Activated CD8-positive, alpha-beta memory T cell treated with anti-CD3 and anti-CD28 coated beads for 48 hours (primary cell): ENCODE measurements at regions not wholly inside any gene's neighbourhood (a gene's known extent, or its start where the extent isn't known, plus 50 kb on each side); places are given as distances from the start of the nearest gene placed in this dataset.
"Not testable (repeated sequence)": the region's sequence is repeated elsewhere in the genome, so short reads cannot be mapped to it uniquely, and the experiment has no call there.

Source experiments
- DNase-seq, 3 experiments: peaks; one replicate each; pipeline ENCODE4 v3.0.0-alpha.2; 2020; ENCODE audit warnings: low read depth in 2 of 3, low spot score in 2 of 3

DNA sequence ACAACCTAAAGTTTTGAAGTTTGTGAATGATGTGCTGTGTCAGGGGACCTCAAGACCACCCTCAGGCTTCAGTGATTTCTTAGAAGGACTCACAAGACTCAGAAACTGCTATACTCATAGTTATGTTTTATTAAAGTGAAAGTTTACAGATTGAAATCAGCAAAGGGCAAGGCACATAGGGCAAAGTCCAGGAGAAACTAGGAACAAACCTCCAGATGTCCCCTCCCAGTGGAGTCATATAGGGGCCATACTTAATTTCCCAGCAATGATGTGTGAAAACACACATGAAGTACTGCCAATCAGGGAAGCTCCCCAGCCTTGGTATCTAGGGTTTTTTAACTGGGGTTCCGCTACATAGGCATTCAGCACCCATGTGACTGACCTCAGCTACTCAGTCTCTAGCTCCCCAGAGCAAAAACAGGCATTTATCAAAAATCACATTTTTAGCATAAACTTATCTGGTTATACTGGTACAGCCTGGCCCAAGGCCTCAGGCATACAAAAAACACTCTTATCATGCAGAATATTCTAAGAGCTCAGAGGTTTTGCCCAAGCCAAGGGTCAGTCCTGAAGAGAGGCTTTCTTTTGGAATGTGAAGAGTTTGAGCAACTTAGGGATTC, 74.7 kb upstream of the ANKRD55 start:
- DNase-seq, result no peak

DNA sequence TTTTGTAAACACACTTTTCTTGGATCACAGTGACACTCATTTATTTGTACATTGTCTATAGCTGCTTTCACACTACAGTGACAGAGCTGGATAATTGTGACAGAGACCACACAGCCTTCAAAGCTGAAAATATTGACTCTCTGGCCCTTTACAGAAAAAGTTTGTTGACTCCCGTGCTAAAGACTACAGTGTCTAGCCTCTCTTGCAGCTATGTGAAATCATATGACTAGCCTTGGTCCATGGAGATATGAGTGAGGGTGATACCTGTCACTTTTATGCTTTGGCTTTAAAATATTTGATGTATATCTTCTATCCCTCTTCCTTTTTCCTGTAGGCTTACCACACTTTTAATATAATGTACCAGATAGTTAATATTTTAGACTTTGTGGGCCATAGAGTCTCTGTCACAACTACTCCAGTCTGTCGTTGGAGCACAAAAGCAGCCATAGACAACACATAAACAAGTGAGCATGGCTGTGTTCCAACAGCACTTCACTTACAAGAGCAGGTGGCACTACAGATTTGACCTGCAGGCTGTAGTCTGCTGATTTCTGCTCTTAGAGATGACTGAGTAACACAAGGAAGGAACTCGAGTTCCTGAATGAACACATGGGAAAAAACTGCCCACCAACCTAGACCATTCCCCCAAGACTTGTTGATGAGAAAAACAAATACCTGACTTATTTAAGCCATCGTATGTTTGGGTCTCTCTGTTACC, 73.5 kb upstream of the ANKRD55 start:
- DNase-seq, result no peak

DNA sequence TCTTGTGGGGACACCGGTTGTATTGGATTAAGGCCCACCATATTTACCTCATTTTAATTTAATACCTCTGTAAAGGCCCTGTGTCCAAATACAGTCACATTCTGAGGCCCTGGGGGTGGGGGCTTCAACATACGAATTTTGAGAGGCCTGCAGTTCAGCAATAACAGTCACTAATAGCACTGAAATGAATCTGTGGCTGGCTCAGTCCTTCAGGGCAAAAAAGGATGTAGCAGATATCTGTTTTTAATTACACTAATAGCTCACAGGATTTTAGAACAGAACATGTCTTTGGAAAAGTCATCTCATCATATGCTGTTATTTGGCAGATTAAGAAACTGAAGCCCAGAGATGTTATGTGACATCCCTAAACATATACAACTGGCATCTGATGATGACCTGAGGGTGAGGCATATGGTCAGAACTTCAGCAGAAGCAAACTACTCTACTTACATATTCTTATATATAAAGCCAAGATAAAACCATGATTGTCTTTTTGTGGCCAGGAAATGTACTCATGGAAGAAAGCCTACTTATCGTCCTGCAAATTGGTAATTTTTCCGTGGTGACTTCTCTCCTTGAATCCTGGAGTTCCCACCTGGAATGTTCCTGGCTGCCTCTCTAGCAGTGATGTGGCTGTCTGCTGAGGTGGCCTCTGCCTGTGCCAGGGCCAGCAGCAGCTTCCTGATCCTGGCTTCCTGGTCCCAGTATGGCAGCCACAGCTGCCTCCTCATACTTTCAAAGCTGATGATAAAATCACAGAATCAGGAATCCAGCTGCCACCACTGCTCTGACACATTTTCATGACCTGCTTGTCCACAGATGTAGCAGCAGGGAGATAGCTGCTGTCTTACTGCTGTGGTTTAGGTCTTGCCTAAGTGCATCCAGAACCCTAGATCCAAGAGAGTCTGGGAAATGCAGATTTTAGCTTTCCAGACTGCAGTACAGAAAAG, 72.1 kb upstream of the ANKRD55 start:
- no peak for DNase-seq

DNA sequence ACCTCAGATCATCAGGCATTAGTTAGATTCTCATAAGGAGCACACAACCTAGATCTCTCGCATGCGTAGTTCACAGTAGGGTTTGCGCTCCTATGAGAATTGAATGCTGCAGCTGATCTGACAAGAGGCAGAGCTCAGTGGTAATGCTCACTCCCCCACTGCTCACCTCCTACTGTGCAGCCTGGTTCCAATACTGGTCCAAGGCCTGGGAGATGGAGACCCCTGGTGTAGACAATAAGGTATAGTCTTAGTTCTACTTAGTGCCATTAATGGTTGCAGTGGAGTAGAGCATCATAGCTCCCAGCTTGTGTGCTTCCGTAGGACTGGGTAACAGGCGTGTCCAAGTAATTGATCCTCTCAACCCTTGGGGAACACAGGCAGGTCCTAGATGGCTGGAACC, 70.4 kb upstream of the ANKRD55 start:
- DNase-seq, result no peak

DNA sequence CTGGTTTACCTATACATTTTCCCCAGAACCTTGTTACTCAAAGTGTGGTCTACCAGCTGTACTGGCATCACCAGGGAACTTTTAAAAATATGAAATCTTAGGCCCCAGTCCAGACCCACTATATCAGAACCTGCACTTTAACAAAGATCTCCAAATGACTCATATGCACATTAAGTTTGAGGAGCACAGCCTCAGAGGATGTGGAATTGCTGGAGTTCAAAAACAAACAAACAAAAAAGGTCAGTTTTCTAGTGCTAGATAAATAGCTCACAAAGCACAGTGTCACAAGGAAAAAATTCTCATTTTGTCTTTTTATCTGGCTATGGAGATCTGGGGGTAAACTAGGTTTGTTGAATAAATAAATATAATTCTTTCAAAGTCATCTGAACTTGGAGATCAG, 68.9 kb upstream of the ANKRD55 start:
- DNase-seq, result no peak

DNA sequence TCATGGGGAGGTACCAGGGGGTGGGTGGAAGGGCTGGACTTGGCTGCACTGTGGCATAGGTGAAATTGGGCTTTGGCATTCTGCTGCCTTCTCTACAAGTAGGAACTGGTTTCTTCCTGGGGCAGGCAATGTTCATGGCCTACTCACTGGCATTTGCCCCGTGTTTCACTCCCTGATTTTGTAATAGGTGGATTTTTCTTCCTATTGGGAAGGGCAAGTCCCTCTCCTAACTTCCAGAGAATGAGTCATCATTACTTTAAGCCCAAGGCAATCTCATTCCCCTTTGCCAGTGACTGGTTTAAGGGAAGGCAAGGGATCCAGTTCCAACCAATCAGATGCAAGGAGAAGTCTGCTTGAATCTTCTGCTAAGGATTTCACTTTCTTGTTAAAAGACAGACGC, 67.9 kb upstream of the ANKRD55 start:
- no peak for DNase-seq

DNA sequence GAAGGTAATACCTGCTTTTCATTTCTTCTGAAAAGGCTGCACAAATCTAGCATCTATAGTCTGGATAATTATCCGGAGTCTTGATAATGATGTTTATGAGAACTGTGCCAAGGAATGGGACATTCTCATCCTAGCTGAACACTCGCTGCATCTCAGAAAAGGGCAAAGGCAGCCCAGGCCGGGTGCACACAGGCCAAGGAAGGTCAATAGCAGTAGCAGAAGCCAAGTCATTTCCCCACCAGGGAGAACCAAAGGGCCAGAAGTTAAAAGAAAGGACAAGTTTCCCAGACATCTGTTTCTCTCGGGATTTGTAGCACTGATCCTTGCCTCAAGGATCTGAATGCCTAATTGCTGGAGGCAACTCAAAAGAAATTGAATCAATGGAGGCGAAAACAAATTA, 66.1 kb upstream of the ANKRD55 start:
- DNase-seq, result no peak

DNA sequence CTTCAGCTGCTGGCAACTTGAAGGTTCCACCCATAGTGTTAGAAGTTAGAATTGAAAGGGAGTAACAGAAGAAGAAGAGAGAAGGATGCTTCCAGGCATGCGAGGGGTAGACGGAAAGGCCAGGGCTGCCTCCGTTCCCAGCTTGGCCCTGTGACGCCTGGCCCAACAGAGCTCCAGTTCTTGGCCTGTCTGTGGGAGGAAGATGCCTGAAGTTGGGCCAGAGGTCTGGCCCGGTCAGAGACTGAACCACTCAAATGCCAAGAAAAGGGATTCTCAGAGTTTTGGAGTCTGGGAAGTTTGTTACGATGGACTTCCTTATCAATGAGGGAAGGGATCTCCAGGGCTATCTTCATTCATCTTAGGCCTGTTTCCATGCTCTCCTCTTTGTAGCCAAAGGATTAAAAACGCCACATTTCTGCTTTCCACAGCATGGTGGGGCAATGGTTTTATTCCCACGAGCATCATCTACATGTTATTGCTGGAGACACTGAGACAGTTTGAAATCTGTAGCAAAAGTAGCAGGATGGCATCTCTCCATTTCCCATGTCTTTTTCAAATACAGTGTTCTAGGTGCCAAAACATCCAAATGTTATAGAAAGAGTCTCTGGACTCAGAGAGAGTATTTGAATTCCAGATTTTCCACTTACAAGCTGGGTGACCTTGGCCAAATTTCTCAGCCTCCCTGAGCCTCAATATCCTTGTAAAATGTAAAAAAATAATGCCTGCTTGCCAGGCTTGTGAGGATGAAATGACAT, 65.4 kb upstream of the ANKRD55 start:
- DNase-seq, result no peak

DNA sequence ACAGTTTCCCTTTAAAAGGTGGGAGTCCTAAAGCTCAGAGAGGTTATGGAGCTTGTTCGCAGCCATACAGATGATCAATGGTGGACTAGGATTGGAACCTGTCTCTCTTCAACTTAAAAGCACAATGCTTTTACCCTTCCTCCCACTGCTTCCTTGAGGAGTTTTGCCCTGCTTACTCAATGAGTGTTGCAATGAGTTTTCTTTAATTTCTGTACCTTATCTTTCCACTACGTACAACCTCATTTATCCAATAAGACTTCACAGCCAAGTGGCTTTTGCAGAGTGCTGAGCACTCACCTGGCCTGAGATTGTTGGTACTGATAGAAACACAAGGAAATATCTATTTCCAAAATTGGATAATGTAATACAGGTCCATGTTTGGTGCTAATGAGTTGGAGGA, 64.7 kb upstream of the ANKRD55 start:
- no peak for DNase-seq

DNA sequence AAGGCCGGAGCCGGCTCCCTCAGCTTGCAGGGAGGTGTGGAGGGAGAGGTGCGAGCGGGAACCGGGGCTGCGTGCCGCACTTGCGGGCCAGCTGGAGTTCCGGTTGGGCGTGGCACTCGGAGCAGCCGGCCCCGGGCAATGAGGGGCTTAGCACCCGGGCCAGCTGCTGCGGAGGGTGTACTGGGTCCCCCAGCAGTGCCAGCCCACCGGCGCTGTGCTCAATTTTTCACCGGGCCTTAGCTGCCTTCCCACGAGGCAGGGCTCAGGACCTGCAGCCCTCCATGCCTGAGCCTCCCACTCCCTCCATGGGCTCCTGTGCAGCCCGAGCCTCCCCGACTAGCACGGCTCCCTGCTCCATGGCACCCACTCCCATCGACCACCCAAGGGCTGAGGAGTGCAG, 62.2 kb upstream of the ANKRD55 start:
- DNase-seq, result not testable (repeated sequence)

DNA sequence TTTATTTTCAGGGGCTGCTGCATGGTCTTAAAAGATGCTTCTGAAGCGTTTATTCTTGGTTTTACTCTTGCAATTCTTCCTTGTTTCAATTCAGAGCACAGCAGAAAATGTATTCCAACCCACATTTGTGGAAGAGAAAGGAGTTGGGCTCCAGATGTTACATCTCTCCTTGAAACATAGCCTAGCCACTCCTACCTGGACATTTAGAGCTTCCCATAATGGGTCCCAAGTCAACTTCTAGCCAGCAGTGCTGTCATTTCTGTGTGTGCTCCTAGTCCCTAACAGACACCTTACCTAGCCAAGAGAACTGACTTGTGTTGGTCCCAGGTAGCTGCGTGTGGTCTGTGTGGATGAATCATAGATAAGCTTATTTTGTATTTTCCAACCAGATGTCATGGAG, 61.2 kb upstream of the ANKRD55 start:
- DNase-seq, result no peak

DNA sequence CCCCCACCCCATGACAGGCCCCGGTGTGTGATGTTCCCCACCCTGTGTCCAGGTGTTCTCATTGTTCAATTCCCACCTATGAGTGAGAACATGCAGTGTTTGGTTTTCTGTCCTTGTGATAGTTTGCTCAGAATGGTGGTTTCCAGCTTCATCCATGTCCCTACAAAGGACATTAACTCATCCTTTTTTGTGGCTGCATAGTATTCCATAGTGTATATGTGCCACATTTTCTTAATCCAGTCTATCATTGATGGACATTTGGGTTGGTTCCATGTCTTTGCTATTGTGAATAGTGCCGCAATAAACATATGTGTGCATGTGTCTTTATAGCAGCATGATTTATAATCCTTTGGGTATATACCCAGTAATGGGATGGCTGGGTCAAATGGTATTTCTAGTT, 59.7 kb upstream of the ANKRD55 start:
- not testable (repeated sequence) for DNase-seq

DNA sequence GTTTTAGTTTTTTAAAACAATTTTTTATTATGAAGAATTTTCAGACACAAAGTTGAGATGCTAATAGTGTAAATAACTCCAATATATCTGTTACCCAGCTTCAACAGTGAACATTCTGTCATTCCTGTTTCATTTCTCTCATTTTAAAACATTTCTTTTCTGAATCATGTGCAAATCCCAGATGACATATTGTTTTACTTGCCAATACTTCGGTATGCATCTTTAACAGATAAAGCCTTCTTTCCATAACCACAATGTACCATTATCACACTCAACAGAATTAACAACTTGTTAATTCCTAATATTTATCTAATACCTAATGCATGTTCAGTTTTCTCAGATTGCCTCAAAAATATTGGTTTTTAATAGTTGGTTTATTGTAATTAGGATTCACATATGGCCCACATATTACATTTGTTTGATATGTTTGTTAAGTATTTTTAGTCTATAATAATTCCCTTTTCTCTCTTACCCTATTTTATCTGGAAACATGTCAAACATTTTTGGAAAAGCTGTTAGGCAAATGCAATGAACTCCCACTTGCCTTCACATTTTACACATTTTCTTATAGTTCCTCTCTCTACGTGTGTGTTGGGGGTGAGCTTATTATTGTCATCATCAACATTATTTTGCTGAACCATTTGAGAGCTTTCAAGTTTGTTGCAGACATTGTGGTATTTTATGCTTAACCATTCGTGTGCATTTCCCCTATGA, 58.7 kb upstream of the ANKRD55 start:
- DNase-seq, result no peak

DNA sequence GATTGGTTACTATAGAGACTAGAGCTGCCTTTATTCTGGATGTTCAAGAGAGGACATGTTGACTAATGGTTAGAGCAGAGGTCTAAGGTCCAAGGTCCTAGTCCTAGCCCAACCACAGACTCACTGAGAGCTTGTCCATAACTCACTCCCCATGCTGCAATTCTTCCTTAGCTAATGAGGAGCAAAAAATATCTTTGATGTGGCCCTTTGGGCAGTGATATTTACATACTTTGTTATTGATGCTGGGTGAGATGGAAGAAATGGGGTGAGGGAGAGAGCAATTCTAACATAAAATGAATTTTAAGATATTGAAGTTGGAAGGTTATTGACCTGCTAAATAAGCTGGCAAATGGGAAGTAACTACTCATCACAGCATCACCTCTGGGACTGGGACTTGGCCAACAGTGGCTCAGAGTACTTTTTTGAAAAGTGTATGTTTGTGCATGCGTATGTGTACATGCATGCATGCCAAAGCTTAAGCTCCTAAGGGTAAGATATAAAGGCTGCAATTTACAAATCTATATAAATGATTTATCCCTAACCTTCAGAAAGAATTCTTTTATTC, 58.0 kb upstream of the ANKRD55 start:
- DNase-seq, result no peak

DNA sequence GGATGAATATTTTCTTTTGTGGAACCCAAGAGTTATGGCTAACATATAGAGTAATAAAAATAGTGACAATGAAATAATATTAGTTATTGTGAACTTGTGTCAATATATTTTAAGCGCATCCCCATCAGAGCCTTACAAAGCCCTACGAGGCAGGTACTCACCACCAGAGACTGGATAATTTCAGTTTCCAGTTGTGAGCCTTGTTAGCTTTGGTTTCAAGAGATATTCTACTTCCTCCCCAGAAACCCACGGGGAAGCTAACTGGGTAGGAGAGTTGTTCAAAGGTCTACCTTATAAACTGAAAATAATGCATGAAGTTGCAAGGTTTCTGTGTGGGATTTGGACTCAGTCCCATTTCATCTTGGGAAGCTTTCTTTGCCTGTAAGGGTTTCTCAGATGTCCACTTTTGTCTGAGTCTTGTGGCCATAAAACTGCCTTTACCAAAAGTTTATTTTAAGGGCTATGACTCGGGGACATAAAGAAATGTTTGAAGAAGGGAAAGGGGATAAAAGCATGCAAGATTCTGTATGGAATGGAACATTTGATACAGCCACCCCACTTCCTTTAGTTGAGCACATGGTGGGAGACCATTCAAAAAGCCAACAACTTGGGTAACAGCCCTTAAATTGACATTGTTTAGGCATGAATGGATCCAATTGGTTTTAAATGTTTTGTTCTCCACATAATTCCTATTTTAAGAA, 57.4 kb upstream of the ANKRD55 start:
- DNase-seq, result no peak

DNA sequence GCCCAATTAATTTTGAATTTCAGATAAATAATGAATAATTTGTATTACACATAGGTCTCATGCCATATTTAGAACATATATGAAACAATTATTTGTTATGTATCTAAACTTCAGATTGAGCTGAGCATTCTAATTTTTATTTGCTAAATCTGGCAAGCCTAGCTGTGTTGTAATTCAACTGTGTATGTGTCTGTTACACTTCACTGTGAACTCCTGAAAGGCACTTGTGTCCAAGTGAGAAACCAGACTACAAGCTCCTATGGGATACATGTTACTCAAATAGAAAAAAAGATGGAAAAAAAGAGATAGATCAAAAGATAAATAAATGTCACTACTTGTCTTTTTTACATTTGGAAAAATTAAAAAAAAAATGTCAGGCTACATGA, 56.5 kb upstream of the ANKRD55 start:
- DNase-seq, result no peak

DNA sequence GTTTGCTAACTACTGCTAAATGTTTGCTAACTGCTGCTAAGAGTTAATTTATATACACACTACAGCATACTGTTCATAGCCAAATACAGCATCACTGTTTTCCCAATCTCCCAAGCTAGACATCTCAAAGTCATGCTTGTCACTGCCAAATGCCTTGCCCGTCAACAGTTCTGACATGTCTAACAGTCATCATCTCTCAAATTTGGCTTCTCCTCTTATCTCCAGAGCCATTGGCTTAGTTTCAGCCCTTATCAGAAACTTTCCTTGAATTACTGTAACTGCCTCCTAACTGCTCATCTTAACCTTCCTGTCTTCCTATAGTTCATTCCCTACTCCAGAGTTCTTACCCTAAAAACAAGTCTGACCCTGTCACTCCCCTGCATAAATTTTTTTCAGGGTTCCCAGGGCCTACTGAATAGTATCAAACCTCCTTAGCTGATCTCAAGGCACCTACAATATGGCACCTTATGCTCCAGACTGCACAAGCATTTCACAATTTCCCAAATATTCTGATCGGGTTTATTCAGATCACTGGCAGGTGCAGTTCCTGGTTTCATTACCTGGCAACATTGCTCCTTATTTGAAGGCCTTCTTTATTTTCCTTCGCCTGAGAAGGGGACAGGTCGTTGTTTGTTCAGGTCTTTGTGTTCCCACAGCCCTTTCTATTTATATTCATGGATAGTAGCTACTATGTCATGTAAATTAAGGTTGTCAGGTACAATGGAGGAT, 55.9 kb upstream of the ANKRD55 start:
- DNase-seq, result no peak

DNA sequence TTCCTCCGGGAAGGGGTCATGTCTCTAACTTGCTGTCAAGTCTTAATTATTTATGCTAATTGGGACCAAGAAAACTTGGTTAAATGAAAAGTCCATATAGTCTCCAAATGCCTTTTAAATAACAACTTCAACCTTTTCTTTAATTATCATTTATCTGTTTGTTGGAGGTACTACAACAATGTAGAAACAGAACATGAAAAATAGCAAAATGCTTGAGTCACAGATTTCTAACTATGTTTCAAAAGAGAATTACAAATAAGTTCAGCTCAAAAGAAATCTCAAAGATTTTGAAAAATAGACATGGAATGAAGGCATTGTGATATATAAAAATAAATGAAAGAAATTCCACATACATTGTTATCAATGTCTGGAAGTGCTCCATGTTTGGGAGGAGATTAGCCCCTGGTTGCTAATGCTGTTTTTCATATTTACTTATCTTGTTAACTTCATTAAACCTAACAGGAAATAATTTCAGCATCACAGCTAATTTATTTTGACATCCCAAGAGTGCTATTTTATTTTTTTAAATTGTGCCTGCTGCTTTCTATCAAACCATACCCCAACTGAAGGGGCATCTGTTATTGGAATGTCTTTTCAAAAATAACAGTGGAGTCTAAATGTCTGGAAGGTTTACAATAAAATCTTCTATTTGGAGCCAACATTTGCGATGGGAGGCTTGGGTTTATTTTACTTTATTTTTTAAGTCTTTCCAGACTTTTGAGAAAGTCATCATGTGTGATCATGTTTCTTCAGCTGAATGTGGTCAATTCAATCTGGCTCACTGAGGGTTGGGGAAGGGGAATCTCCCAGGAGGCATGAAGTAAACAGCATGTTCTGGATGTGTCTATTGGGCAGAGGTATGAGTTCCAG, 53.1 kb upstream of the ANKRD55 start:
- no peak for DNase-seq
